Left forelimb (tissue), 1 donor: ENCODE measurements at regions not wholly inside any gene's neighbourhood (a gene's known extent, or its start where the extent isn't known, plus 50 kb on each side); places are given as distances from the start of the nearest gene placed in this dataset.

Experiments
- DNase-seq: peaks from one replicate; pipeline ENCODE4 v3.0.0-alpha.2; 2018; ENCODE audit warnings: low spot score

DNA sequence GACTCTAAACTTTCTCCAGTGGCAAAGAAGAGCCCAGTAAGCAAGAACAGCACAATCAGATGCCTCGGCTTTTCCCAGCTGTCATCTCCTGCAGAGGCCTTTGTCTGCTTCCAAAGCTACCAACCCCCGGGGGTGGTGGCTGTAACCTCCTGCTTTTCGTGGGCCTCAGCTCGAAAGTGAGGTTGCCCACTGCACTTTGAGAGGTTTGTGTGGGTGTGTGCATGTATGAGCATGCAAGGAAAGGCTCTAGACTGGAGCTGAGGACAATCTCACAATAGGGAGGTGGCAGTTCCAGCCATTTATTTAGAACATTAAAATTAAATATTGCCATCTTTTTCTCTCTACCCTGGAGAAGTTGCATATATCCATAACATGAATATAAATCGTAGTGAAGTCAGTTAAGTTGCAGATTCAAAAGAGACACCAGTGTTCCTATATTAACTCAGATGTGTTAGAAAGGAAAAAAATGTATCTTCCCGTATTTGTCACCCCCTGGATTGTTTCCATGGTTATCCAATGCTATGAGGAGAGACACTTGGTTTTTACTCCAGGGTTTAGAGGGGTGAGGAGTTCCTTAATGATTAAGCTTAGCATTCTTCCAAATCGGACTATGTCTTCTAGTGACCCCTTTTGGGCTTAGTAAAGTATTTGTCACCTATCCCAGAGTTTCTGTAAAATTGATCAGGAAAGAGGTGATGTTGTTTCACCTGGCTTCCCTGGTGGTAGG is 781.1 kb downstream of the INHBA start:
- no peak for DNase-seq

DNA sequence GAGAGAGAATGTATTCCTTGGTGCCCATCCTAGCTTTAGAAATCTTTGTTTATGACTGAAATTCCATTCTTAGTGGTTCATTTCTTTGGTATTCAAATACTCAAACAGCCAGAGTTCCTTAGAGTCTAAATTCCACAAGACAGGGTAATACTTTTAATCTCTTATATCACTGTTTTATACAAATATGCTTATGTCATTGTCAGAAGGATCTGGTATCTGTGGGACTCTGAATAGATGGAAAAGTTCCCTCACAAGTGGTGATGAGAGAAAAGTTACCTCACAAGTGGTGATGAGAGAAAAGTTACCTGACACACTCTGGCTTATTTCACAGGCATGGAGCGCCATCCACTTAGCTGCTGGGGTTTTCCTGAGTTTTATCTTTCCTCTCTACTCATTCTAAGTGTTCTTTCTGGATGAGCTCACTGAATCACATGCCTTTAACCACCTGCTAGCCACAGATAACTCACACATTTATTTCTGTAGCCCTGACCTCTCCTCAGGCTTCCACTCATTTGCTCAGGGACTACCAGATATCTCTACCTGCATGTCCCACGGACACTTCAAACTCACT is 784.0 kb downstream of the SUGCT start:
- DNase-seq, result no peak

DNA sequence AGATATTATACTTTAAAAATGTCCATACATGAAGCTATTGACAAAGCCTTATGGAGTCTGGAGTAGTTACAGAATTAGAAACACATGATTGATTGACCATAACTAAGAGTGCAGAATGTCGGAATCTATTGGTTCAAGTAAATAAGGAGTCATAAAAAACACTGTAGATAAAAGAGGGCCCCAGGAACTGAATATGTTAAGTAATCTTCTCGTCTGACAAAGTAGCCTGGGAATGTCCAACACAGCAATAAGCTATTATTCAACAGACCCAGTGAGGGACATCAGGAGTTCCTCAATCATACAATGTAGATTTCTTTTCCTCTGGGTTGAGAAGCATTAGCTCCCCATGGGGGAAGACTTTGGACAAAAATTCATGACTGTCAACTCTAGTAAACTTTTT is 782.0 kb downstream of the SUGCT start:
- no peak for DNase-seq

GRCh38 chr7:40915071-40915470 is 780.3 kb downstream of the SUGCT start:
- no peak for DNase-seq
